Thoracic aorta (tissue), 2 donors: ENCODE measurements at regions not wholly inside any gene's neighbourhood (a gene's known extent, or its start where the extent isn't known, plus 50 kb on each side); places are given as distances from the start of the nearest gene placed in this dataset.

Experiments
- ATAC-seq: fragments of 150-250 bp; one replicate; pipeline ENCODE4 v1.8.0; 2017; ENCODE audit warnings: low read depth; ENCODE audit not compliant: insufficient number of reproducible peaks, low FRiP score
- DNase-seq: peaks from one replicate; pipeline ENCODE4 v3.0.0-alpha.2; 2020; ENCODE audit warnings: low spot score
- H3K27ac ChIP-seq, 2 donors: fragments of 200-600 bp; sonication (generic); 1 replicate in 1 of 2; 2 replicates in 1 of 2; pipeline ENCODE4 v1.5.1; 2016; ENCODE audit warnings: mild to moderate bottlenecking in 2 of 2, moderate library complexity in 2 of 2
- H3K27me3 ChIP-seq: fragments of 200-600 bp; sonication (generic); replicated peaks from 2 replicates; pipeline ENCODE4 v1.6.0; 2016; ENCODE audit warnings: mild to moderate bottlenecking; ENCODE audit not compliant: insufficient read depth
- H3K36me3 ChIP-seq: fragments of 200-600 bp; sonication (generic); one replicate; pipeline ENCODE4 v1.5.1; 2016
- H3K4me1 ChIP-seq, 2 donors: fragments of 200-600 bp; sonication (generic); 1 replicate in 1 of 2; 2 replicates in 1 of 2; pipeline versions ENCODE4 v1.5.1 to v1.6.0; 2016; ENCODE audit warnings: low read depth in 2 of 2, mild to moderate bottlenecking in 1 of 2; ENCODE audit not compliant: control insufficient read depth in 1 of 2
- H3K4me3 ChIP-seq: fragments of 200-600 bp; sonication (generic); 2 replicates; pipeline ENCODE4 v1.5.1; 2016; ENCODE audit warnings: mild to moderate bottlenecking
- H3K9me3 ChIP-seq: fragments of 200-600 bp; sonication (generic); 2 replicates; pipeline ENCODE4 v1.5.1; 2016
- TF ChIP-seq, protein P1 (sequence below): fragments of 200-600 bp; sonication (generic); IDR thresholded peaks from one replicate; pipeline ENCODE4 v1.5.1; 2019; ENCODE audit warnings: antibody characterized with exemption

DNA sequence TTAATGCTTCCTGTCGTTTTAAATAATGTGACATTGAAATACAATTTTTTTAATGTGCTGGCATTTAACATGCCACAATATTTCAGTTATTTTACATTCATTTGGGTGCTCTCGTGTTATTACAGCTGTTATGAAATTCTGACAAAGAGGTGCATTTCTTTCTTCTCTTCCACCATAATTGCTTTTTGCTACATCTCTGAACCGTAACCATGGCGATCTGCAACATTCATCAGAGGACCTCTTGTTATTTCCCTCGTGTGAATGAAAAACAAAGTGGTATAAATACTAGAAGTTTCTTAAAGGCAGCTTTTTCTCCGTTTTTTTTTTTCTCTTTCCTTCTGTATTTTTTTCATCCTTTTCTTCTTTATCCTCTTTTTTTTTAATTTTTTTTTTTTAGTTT lies 316.4 kb downstream of the MCTP2 start:
- no peaks in the 10 kb centered on the region for H3K36me3 ChIP-seq
- ATAC-seq, result no peak
- TF ChIP-seq, protein P1, sequence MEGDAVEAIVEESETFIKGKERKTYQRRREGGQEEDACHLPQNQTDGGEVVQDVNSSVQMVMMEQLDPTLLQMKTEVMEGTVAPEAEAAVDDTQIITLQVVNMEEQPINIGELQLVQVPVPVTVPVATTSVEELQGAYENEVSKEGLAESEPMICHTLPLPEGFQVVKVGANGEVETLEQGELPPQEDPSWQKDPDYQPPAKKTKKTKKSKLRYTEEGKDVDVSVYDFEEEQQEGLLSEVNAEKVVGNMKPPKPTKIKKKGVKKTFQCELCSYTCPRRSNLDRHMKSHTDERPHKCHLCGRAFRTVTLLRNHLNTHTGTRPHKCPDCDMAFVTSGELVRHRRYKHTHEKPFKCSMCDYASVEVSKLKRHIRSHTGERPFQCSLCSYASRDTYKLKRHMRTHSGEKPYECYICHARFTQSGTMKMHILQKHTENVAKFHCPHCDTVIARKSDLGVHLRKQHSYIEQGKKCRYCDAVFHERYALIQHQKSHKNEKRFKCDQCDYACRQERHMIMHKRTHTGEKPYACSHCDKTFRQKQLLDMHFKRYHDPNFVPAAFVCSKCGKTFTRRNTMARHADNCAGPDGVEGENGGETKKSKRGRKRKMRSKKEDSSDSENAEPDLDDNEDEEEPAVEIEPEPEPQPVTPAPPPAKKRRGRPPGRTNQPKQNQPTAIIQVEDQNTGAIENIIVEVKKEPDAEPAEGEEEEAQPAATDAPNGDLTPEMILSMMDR, result no peak
- no peaks in the 10 kb centered on the region for H3K4me1 ChIP-seq
- no peaks in the 10 kb centered on the region for H3K9me3 ChIP-seq
- H3K27ac ChIP-seq, result no peak overlapping the region
- no peak overlapping the region for H3K4me3 ChIP-seq
- DNase-seq, result no peak
- H3K27me3 ChIP-seq, result no peaks in the 10 kb centered on the region

DNA sequence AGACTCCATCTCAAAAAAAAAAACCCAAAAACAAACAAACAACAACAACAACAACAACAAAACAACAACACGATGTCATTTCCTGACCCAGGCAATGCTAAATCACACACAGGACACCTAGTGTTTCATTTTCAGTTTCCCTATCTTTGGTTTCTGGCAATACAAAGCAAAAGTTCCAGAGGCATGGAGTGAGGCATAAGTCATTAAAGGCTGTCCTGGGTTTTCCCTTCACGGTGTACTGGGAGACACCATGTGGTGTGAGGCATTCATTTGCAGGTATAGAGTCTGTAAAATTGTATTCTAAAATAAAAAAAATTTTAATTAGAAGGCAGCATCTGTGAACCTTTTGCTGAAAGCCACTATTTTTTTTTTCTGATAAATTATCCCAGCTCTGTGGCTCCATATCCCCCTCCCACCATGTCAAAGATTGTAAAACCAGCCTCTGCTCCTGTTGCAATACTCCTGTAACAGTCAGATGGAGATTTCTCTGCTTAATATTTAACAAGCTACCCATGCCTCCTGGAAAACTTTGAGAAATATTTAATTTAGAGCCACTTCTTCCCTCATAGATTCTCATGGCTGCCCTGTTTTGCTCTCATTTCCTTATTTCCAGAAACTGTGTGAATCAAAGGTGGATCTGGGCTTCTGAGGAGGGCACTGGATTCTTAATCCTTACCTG lies 324.6 kb downstream of the MCTP2 start:
- no peaks in the 10 kb centered on the region for H3K4me1 ChIP-seq
- H3K9me3 ChIP-seq, result no peaks in the 10 kb centered on the region
- DNase-seq (no peak), ATAC-seq (no peak)
- no peaks in the 10 kb centered on the region for H3K36me3 ChIP-seq
- no peaks in the 10 kb centered on the region for H3K27me3 ChIP-seq
- H3K27ac ChIP-seq, result no peak overlapping the region
- no peak overlapping the region for H3K4me3 ChIP-seq
- TF ChIP-seq, protein P1, result no peak

DNA sequence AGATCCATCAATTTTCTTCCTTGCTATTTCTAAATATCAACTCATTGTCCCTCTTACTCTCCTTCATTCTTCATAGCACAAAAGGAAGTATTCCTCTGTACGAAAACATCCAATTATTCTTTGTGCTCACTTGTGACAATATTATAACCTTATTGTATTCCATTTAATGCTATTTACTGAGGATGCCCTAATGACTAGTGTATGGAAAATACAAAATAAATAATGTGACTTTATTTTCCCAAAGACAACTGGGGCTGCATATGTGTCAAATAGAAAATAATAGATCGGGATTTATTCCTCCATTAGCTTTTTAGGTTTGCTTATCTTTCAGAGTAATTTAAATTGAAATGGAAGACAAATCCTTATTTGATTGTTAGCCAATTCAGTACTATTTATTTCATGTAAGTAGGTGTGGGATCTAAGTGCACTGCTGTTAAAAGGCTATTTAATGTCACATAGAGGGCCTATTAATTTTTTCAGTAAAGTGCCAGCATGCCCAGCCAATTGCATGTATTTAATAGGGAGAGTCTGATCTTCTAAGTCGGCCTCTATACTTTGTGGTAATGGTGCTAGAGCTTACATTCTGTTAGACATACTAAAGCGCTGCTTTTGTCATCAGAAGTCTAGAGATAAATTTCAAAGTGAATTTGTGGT lies 329.8 kb downstream of the MCTP2 start:
- H3K9me3 ChIP-seq, result peaks cover 3% of the 10 kb centered on the region
- H3K27me3 ChIP-seq, result no peaks in the 10 kb centered on the region
- ATAC-seq, result no peak
- no peak overlapping the region for H3K4me3 ChIP-seq
- no peaks in the 10 kb centered on the region for H3K4me1 ChIP-seq
- TF ChIP-seq, protein P1, result no peak
- H3K27ac ChIP-seq, result no peak overlapping the region
- no peaks in the 10 kb centered on the region for H3K36me3 ChIP-seq
- no peak for DNase-seq

DNA sequence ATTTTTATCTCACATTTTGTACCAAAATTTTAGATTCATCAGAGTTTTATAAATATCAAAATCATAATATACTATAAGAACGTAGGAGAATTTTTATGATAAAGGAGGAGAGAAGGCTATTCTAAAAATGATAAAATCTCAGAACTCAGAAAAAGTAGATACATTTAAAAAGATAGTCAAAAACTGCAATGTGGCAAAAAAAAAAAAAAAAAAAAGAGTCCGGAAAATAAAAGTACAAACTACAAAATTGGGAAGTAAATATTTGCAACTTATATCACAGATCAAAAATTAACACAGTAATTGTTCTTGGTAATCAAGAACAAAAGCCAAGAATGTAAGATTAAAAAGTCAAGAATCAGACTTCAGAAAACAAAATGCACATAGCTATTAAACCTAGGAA lies 332.1 kb downstream of the MCTP2 start:
- no peak for DNase-seq
- Histone ChIP-seq H3K36me3 (no peaks in the 10 kb centered on the region), H3K27me3 (no peaks in the 10 kb centered on the region), H3K9me3 (peaks cover 3% of the 10 kb centered on the region), H3K4me1 (no peaks in the 10 kb centered on the region), H3K27ac (no peak overlapping the region), H3K4me3 (no peak overlapping the region)
- TF ChIP-seq, protein P1, result no peak
- ATAC-seq, result no peak

DNA sequence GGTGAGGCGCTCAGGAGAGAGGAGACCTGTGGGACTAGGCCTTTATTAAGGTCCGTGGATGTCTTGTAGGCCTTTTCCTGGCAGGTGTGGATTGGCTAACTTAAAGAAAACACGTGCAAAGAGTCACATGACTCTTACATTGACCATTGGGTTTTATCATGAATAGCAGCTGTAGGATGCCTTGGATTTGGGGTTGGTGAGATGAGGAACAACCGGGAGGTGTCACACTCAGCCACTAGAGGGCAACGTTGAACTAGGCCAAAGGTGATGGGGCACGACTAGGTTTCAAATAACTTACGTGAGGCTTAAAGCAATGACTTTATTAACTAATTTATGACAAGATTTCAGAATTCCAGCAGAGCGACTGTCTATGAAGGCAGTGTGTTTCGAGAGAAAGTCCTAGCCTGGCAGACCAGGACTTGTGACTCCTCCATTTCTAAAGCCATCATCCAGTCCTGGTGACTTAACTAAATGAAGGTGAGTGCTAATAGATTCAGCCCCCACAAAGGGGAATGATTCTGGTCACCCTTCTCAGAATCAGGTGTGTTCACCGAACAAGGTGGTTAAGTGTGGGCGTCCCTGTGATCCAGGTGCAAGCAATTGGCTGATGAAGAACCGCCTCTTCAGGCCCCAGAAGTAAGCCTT lies 345.6 kb downstream of the MCTP2 start:
- Histone ChIP-seq H3K27ac (no peak overlapping the region), H3K9me3 (no peaks in the 10 kb centered on the region), H3K36me3 (no peaks in the 10 kb centered on the region), H3K4me3 (no peak overlapping the region), H3K4me1 (no peaks in the 10 kb centered on the region), H3K27me3 (no peaks in the 10 kb centered on the region)
- ATAC-seq (no peak), DNase-seq (no peak)
- TF ChIP-seq, protein P1, result peak; percentile 28
